GM23338 (cell line): ENCODE measurements at regions not wholly inside any gene's neighbourhood (a gene's known extent, or its start where the extent isn't known, plus 50 kb on each side); places are given as distances from the start of the nearest gene placed in this dataset.

ENCODE experiments used
- ATAC-seq: fragments of 200-7000 bp; cut with Tn5 transposase; 3 replicates; pipeline ENCODE4 v1.9.1; 2020
- DNase-seq: peaks from one replicate; pipeline ENCODE4 v3.0.0-alpha.2; 2015; ENCODE audit warnings: low spot score
- H2AFZ ChIP-seq: fragments of 200-600 bp; sonication (generic); 2 replicates; pipeline ENCODE4 v1.8.0; 2016; ENCODE audit warnings: antibody characterized with exemption, mild to moderate bottlenecking, moderate library complexity
- H3F3A ChIP-seq: fragments of 200-600 bp; sonication (generic); replicated peaks from 2 replicates; pipeline ENCODE4 v1.8.0; 2017; ENCODE audit warnings: antibody characterized with exemption, mixed run types, low read depth
- H3K27ac ChIP-seq: fragments of 200-600 bp; sonication (generic); 2 replicates; pipeline ENCODE4 v1.6.1; 2016; ENCODE audit warnings: low read depth
- H3K27me3 ChIP-seq: fragments of 200-600 bp; sonication (generic); 2 replicates; pipeline ENCODE4 v1.8.0; 2016; ENCODE audit warnings: mild to moderate bottlenecking, mixed run types, moderate library complexity; ENCODE audit not compliant: insufficient read depth
- H3K36me3 ChIP-seq: fragments of 200-600 bp; sonication (generic); 2 replicates; pipeline ENCODE4 v1.8.0; 2016; ENCODE audit warnings: mild to moderate bottlenecking; ENCODE audit not compliant: insufficient read depth
- H3K4me1 ChIP-seq: fragments of 200-600 bp; sonication (generic); 2 replicates; pipeline ENCODE4 v1.8.0; 2016; ENCODE audit warnings: mild to moderate bottlenecking, moderate library complexity; ENCODE audit not compliant: insufficient read depth
- H3K4me2 ChIP-seq: fragments of 200-600 bp; sonication (generic); 2 replicates; pipeline ENCODE4 v1.7.1; 2017; ENCODE audit warnings: mixed run types
- H3K4me3 ChIP-seq: fragments of 200-600 bp; sonication (generic); 2 replicates; pipeline ENCODE4 v1.6.1; 2016; ENCODE audit warnings: mixed run types
- H3K79me2 ChIP-seq: fragments of 200-600 bp; sonication (generic); replicated peaks from 2 replicates; pipeline ENCODE4 v1.8.0; 2017; ENCODE audit warnings: mild to moderate bottlenecking; ENCODE audit not compliant: insufficient read depth
- H3K9me2 ChIP-seq: fragments of 200-600 bp; sonication (generic); 2 replicates; pipeline ENCODE4 v1.8.0; 2017; ENCODE audit not compliant: insufficient read depth
- H4K20me1 ChIP-seq: fragments of 200-600 bp; sonication (generic); replicated peaks from 2 replicates; pipeline ENCODE4 v1.8.0; 2017; ENCODE audit warnings: mild to moderate bottlenecking; ENCODE audit not compliant: insufficient read depth
- H3K27ac Mint-ChIP-seq: 2 replicates; pipeline ENCODE4 v1.8.0; 2020; ENCODE audit warnings: inconsistent platforms, mild to moderate bottlenecking, moderate library complexity, mixed read lengths
- H3K27me3 Mint-ChIP-seq: 3 replicates; pipeline ENCODE4 v1.8.0; 2022; ENCODE audit warnings: low read depth, mild to moderate bottlenecking, moderate library complexity, mixed read lengths, inconsistent platforms; ENCODE audit not compliant: insufficient read depth, poor library complexity
- H3K36me3 Mint-ChIP-seq: 3 replicates; pipeline ENCODE4 v1.8.0; 2021; ENCODE audit warnings: low read depth, mild to moderate bottlenecking, inconsistent platforms, moderate library complexity, mixed read lengths
- H3K4me1 Mint-ChIP-seq: 3 replicates; pipeline ENCODE4 v1.8.0; 2020; ENCODE audit warnings: mild to moderate bottlenecking, inconsistent platforms, mixed read lengths
- H3K4me3 Mint-ChIP-seq: 3 replicates; pipeline ENCODE4 v1.8.0; 2021; ENCODE audit warnings: moderate library complexity, mild to moderate bottlenecking, inconsistent platforms, mixed read lengths
- H3K9me3 Mint-ChIP-seq: 3 replicates; pipeline ENCODE4 v1.8.0; 2020; ENCODE audit warnings: moderate library complexity, mild to moderate bottlenecking, inconsistent platforms, mixed read lengths
- CREB1 ChIP-seq: fragments of 250-450 bp; sonication (Bioruptor Pico); IDR thresholded peaks from 2 replicates; pipeline ENCODE4 v1.5.0; 2020; ENCODE audit warnings: low read depth, mild to moderate bottlenecking, moderate library complexity
- ETS1 ChIP-seq: IDR thresholded peaks from 2 replicates; pipeline ENCODE4 v1.6.1; 2016; ENCODE audit warnings: antibody characterized with exemption
- EZH2 ChIP-seq: fragments of 200-600 bp; sonication (generic); IDR thresholded peaks from one replicate; pipeline ENCODE4 v1.8.0; 2017; ENCODE audit warnings: antibody characterized with exemption, mild to moderate bottlenecking, low read depth; ENCODE audit not compliant: unreplicated experiment
- EZH2phosphoT487 ChIP-seq: fragments of 200-600 bp; sonication (generic); IDR thresholded peaks from one replicate; pipeline ENCODE4 v1.8.1; 2018; ENCODE audit warnings: antibody characterized with exemption; ENCODE audit not compliant: unreplicated experiment
- JUNB ChIP-seq: IDR thresholded peaks from one replicate; pipeline ENCODE4 v1.6.1; 2016; ENCODE audit warnings: antibody characterized with exemption; ENCODE audit not compliant: unreplicated experiment
- POLR2AphosphoS5 ChIP-seq: IDR thresholded peaks from 2 replicates; pipeline ENCODE4 v1.6.1; 2016; ENCODE audit warnings: antibody characterized with exemption, low read depth
- ZNF331 ChIP-seq: fragments of 250-450 bp; sonication (Bioruptor Pico); IDR thresholded peaks from 2 replicates; pipeline ENCODE4 v1.5.0; 2020; ENCODE audit warnings: low read depth, mild to moderate bottlenecking, moderate library complexity
- TF ChIP-seq, protein P1 (sequence below): fragments of 250-450 bp; sonication (Bioruptor Pico); IDR thresholded peaks from 2 replicates; pipeline ENCODE4 v1.5.0; 2020; ENCODE audit warnings: mild to moderate bottlenecking, moderate library complexity

DNA sequence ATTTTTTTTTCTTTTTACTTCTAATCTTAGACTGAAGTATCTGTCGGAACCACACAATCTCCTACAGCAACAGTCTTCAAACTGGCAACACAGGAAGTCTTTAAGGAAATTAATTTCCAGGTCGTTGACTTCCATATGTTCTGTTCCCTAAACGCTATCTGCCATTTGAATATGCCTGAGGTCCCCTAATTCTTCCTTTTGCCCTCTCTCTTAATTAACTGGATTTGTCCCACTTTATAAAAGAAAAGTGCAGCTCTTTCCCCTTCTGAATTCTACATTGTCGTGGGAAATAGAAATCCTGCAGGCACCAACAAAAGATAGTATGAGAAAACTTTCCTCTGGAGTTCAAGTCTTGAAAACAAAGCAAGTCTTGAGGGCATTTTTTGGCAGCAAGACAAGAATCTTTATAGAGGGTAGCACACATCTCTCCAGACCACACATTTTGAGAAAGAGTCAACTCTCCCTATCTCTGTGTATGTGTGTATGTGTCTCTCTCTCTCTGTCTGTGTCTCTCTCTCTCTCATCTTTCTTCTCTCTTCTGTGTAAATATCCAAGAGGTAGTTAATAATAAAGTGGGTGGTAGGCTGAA is 879.8 kb downstream of the SOCS6 start (continued):
- TF ChIP-seq, protein P1, sequence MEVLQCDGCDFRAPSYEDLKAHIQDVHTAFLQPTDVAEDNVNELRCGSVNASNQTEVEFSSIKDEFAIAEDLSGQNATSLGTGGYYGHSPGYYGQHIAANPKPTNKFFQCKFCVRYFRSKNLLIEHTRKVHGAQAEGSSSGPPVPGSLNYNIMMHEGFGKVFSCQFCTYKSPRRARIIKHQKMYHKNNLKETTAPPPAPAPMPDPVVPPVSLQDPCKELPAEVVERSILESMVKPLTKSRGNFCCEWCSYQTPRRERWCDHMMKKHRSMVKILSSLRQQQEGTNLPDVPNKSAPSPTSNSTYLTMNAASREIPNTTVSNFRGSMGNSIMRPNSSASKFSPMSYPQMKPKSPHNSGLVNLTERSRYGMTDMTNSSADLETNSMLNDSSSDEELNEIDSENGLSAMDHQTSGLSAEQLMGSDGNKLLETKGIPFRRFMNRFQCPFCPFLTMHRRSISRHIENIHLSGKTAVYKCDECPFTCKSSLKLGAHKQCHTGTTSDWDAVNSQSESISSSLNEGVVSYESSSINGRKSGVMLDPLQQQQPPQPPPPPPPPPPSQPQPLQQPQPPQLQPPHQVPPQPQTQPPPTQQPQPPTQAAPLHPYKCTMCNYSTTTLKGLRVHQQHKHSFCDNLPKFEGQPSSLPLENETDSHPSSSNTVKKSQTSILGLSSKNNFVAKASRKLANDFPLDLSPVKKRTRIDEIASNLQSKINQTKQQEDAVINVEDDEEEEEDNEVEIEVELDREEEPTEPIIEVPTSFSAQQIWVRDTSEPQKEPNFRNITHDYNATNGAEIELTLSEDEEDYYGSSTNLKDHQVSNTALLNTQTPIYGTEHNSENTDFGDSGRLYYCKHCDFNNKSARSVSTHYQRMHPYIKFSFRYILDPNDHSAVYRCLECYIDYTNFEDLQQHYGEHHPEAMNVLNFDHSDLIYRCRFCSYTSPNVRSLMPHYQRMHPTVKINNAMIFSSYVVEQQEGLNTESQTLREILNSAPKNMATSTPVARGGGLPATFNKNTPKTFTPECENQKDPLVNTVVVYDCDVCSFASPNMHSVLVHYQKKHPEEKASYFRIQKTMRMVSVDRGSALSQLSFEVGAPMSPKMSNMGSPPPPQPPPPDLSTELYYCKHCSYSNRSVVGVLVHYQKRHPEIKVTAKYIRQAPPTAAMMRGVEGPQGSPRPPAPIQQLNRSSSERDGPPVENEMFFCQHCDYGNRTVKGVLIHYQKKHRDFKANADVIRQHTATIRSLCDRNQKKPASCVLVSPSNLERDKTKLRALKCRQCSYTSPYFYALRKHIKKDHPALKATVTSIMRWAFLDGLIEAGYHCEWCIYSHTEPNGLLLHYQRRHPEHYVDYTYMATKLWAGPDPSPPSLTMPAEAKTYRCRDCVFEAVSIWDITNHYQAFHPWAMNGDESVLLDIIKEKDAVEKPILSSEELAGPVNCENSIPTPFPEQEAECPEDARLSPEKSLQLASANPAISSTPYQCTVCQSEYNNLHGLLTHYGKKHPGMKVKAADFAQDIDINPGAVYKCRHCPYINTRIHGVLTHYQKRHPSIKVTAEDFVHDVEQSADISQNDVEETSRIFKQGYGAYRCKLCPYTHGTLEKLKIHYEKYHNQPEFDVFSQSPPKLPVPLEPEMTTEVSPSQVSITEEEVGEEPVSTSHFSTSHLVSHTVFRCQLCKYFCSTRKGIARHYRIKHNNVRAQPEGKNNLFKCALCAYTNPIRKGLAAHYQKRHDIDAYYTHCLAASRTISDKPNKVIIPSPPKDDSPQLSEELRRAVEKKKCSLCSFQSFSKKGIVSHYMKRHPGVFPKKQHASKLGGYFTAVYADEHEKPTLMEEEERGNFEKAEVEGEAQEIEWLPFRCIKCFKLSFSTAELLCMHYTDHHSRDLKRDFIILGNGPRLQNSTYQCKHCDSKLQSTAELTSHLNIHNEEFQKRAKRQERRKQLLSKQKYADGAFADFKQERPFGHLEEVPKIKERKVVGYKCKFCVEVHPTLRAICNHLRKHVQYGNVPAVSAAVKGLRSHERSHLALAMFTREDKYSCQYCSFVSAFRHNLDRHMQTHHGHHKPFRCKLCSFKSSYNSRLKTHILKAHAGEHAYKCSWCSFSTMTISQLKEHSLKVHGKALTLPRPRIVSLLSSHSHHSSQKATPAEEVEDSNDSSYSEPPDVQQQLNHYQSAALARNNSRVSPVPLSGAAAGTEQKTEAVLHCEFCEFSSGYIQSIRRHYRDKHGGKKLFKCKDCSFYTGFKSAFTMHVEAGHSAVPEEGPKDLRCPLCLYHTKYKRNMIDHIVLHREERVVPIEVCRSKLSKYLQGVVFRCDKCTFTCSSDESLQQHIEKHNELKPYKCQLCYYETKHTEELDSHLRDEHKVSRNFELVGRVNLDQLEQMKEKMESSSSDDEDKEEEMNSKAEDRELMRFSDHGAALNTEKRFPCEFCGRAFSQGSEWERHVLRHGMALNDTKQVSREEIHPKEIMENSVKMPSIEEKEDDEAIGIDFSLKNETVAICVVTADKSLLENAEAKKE (CRISPR knock-in tag): no peak
- TF ChIP-seq CREB1 (no peak), ETS1 (no peak), ZNF331 (CRISPR knock-in tag) (no peak), EZH2 (no peak)

- no peaks in the 10 kb centered on the region for H4K20me1 ChIP-seq
- no peaks in the 10 kb centered on the region for H3K9me2 ChIP-seq
- H3K4me1 ChIP-seq: no peaks in the 10 kb centered on the region
- H3F3A ChIP-seq: no peaks in the 10 kb centered on the region
- peaks cover 92% of the 10 kb centered on the region for H3K9me3 Mint-ChIP-seq
- no peaks in the 10 kb centered on the region for H3K4me1 Mint-ChIP-seq
- H3K4me2 ChIP-seq: no peak overlapping the region
- no peak overlapping the region for H3K4me3 ChIP-seq
- no peak overlapping the region for H3K4me3 Mint-ChIP-seq
- DNase-seq: no peak
- no peak overlapping the region for H3K27ac ChIP-seq
- no peak for ATAC-seq
- no peaks in the 10 kb centered on the region for H3K27me3 Mint-ChIP-seq
- no peaks in the 10 kb centered on the region for H3K27me3 ChIP-seq
- peaks cover 23% of the 10 kb centered on the region; the same call in 2 of the 3 replicates for H3K36me3 Mint-ChIP-seq
- H3K79me2 ChIP-seq: no peaks in the 10 kb centered on the region
- H3K36me3 ChIP-seq: peaks cover 6% of the 10 kb centered on the region; the same call in 1 of the 2 replicates
- H2AFZ ChIP-seq: no peak overlapping the region
- H3K27ac Mint-ChIP-seq: no peak overlapping the region
- no peak for TF ChIP-seq POLR2AphosphoS5
- TF ChIP-seq, protein P1 (CRISPR knock-in tag): no peak
- TF ChIP-seq EZH2phosphoT487: no peak
- TF ChIP-seq JUNB: no peak
- TF ChIP-seq CREB1: no peak
These were observed 847.6 kb downstream of the SOCS6 start for GRCh38 chr18:71136487-71136886.
